Adrenal gland (tissue), 9 donors: ENCODE measurements at regions not wholly inside any gene's neighbourhood (a gene's known extent, or its start where the extent isn't known, plus 50 kb on each side); places are given as distances from the start of the nearest gene placed in this dataset.

ENCODE experiments used
- DNase-seq, 7 donors: peaks; one replicate each; pipeline ENCODE4 v3.0.0-alpha.2; 2019 to 2020
- H3K27ac ChIP-seq, 5 donors: fragments of 200-600 bp; sonication (generic) in 4 of 5; 1 replicate in 3 of 5; 2 replicates in 2 of 5; pipeline versions ENCODE4 v1.5.1 to v1.8.0; 2016 to 2020; ENCODE audit warnings: mild to moderate bottlenecking in 1 of 5
- H3K27me3 ChIP-seq: fragments of 200-600 bp; 2 replicates; pipeline ENCODE4 v1.8.0; 2021
- H3K36me3 ChIP-seq, 2 donors: fragments of 200-600 bp; replicated peaks in 1 of 2; 1 replicate in 1 of 2; 2 replicates in 1 of 2; pipeline versions ENCODE4 v1.5.1 to v1.8.0; 2018 to 2022
- H3K4me1 ChIP-seq, 2 donors: fragments of 200-600 bp; replicated peaks in 1 of 2; 1 replicate in 1 of 2; 2 replicates in 1 of 2; pipeline versions ENCODE4 v1.5.1 to v1.8.0; 2018 to 2021
- H3K4me3 ChIP-seq, 4 donors: fragments of 200-600 bp; sonication (generic) in 3 of 4; one replicate each; pipeline ENCODE4 v1.5.1; 2016 to 2018
- H3K9me3 ChIP-seq, 3 donors: fragments of 200-600 bp; sonication (generic) in 1 of 3; replicated peaks in 1 of 3; 1 replicate in 2 of 3; 2 replicates in 1 of 3; pipeline versions ENCODE4 v1.5.1 to v1.8.0; 2016 to 2021
- POLR2A ChIP-seq, 2 donors: fragments of 450-650 bp; IDR thresholded peaks; one replicate each; pipeline ENCODE4 v1.6.1; 2017; ENCODE audit warnings: antibody characterized with exemption in 2 of 2, mild to moderate bottlenecking in 2 of 2, moderate library complexity in 1 of 2
- WGBS, 4 donors: extraction: QIAGEN DNeasy Blood & Tissue Kit in 2 of 4; methylation state at CpG; one replicate each; pipeline versions ENCODE4 v1.1.5 to v1.1.7; 2013 to 2017; 5-methylcytosine and 5-hydroxymethylcytosine counted together
- intact Hi-C, 2 donors: fragments of 100-400 bp; cut with DNase I; formaldehyde crosslinking; loops; one replicate each; pipeline versions ENCODE4 v1.14.1 to v1.15.0; 2022 to 2023
- TF ChIP-seq, protein P1 (sequence below), 6 experiments: fragments of 450-650 bp in 4 of 6; fragments of 200-600 bp in 2 of 6; sonication (generic) in 1 of 6; IDR thresholded peaks; 1 replicate in 5 of 6; 2 replicates in 1 of 6; pipeline versions ENCODE4 v1.5.1 to v1.8.0; 2016 to 2021; ENCODE audit warnings: antibody characterized with exemption in 6 of 6, mild to moderate bottlenecking in 2 of 6, moderate library complexity in 1 of 6
- donor health status: healthy with polysubstance abuse.
- donor health status: Bipolar disorder and iron deficiency.
- donor health status: DM: yes; HTN: yes; CAD: no.
- donor health status: DM: no; HTN: no; CAD: no.
- donor health status: DM: no; HTN: no; CAD: no.

DNA sequence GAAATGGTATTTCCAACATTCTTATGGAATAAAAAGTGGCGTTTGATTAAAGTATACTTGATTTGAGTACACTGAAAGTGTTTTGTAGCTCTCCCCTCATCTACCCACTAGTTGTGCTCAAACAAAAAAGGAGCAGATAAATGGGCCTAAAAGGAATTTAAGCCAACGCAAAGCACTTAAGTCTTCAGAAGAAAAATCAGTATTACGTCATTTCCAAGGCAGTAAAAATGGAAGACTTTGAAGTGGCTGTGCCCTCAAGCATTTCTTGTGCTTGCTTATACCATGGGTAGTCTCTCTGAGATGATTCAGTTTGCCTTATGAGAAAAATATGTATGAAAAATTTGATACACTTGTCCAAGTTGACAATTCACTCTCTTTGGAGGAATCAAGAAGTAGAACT is 279.9 kb upstream of the CD180 start:
- DNase-seq: no peak
- Histone ChIP-seq H3K4me1 (no peaks in the 10 kb centered on the region), H3K4me3 (no peak overlapping the region), H3K9me3 (no peaks in the 10 kb centered on the region), H3K27me3 (no peaks in the 10 kb centered on the region), H3K36me3 (no peaks in the 10 kb centered on the region), H3K27ac (no peak overlapping the region)
- TF ChIP-seq POLR2A (IDR thresholded peaks at IDR 0.05): no peak
- TF ChIP-seq, protein P1, sequence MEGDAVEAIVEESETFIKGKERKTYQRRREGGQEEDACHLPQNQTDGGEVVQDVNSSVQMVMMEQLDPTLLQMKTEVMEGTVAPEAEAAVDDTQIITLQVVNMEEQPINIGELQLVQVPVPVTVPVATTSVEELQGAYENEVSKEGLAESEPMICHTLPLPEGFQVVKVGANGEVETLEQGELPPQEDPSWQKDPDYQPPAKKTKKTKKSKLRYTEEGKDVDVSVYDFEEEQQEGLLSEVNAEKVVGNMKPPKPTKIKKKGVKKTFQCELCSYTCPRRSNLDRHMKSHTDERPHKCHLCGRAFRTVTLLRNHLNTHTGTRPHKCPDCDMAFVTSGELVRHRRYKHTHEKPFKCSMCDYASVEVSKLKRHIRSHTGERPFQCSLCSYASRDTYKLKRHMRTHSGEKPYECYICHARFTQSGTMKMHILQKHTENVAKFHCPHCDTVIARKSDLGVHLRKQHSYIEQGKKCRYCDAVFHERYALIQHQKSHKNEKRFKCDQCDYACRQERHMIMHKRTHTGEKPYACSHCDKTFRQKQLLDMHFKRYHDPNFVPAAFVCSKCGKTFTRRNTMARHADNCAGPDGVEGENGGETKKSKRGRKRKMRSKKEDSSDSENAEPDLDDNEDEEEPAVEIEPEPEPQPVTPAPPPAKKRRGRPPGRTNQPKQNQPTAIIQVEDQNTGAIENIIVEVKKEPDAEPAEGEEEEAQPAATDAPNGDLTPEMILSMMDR (IDR thresholded peaks at IDR 0.05): no peak
- WGBS, 4 donors: 64 to 74% (median 70%) methylated on average over 3 of the region's 3 CpGs
- intact Hi-C loops: no loop called here

DNA sequence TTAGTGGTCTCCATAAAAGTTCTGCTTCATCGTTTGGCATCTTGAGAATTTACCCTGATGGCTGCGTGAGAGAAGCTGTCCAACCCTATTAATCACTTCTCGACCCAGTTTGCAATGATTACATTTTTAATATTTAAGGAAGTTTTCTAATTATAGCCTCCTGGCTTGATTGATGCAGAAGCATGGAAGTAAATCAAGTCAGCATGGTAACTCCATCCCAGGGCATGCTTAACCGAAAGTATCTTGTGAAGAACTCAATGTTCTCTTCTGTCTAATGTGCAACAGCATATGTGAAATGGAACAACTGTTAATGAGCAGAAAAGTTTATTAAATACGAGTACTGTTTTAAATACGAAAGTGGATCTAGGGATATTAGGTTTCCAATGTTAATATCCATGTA is 278.9 kb upstream of the CD180 start:
- Histone ChIP-seq H3K27ac (no peak overlapping the region), H3K4me1 (no peaks in the 10 kb centered on the region), H3K36me3 (no peaks in the 10 kb centered on the region), H3K4me3 (no peak overlapping the region), H3K9me3 (no peaks in the 10 kb centered on the region), H3K27me3 (no peaks in the 10 kb centered on the region)
- intact Hi-C loops: no loop called here
- TF ChIP-seq POLR2A (IDR thresholded peaks at IDR 0.05): no peak
- TF ChIP-seq, protein P1 (IDR thresholded peaks at IDR 0.05): no peak
- WGBS, 4 donors: 64 to 73% (median 71%) methylated on average over 6 of the region's 6 CpGs
- no peak for DNase-seq

DNA sequence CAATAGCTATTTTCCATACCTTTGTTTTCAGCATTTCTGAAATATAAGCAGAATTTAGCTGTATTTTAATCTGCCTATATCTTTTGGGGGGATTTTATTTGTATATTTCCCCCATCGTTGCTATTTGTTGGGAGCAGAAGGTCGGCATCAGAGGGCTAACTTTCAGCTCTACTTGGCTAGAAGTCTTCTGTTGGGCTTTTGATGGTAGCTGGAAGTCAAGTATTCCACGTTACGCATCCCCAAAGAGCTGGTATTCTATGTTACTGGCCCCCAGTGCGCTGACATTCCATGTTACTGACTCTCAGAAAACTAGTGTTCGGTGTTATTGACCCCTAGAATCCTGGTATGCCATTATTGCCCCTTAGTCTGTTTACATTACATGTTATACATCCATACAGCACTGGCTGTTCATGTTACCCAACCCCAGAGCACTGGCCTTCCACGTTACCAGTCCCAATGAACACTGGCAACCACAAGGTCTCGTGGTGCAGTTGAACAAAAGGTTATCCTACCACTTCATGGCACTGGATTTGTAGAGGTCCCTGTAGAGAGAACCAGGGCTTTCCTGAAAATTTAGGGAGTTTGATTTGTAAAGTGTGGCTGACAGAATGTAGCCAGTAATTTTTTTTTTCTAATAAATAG is 278.1 kb upstream of the CD180 start:
- WGBS, 4 donors: 74 to 83% (median 79%) methylated on average over 7 to 8 of the region's 8 CpGs
- no peaks in the 10 kb centered on the region for H3K9me3 ChIP-seq
- H3K36me3 ChIP-seq: no peaks in the 10 kb centered on the region
- TF ChIP-seq POLR2A (IDR thresholded peaks at IDR 0.05): no peak
- TF ChIP-seq, protein P1 (IDR thresholded peaks at IDR 0.05): no peak
- no peak for DNase-seq
- no peak overlapping the region for H3K4me3 ChIP-seq
- no peak overlapping the region for H3K27ac ChIP-seq
- intact Hi-C loops: no loop called here
- H3K4me1 ChIP-seq: no peaks in the 10 kb centered on the region
- H3K27me3 ChIP-seq: no peaks in the 10 kb centered on the region

DNA sequence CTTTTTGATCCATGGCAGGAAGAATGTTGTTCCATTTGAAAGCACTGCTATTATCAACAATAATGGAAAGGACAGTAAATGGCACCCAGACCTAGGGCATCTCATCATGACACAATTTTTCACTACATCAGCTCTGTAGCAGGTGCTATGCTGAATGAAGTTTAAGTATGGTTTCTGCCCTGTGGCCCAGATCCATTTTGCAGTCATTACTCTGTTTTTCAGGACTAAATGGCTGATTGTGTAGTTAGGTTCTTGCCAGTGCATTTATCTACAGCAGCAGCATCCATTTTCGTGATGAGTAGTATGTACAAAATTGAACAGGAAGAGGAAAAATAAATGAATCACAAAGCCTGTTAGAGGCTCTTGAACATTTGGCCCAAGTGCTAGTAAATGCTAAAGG is 270.5 kb upstream of the CD180 start:
- no peak for TF ChIP-seq POLR2A (IDR thresholded peaks at IDR 0.05)
- TF ChIP-seq, protein P1 (IDR thresholded peaks at IDR 0.05): no peak
- H3K27ac ChIP-seq: no peak overlapping the region
- no peaks in the 10 kb centered on the region for H3K27me3 ChIP-seq
- no peaks in the 10 kb centered on the region for H3K36me3 ChIP-seq
- intact Hi-C loops: no loop called here
- 57 to 84% (median 64%) methylated on average over 1 of the region's 1 CpG for WGBS, 4 donors
- no peak for DNase-seq
- no peaks in the 10 kb centered on the region for H3K4me1 ChIP-seq
- no peaks in the 10 kb centered on the region for H3K9me3 ChIP-seq
- H3K4me3 ChIP-seq: no peak overlapping the region
